NCI-H2227 treated with DMSO at 0.1 percent for 48 hours (cell line): ENCODE measurements at regions not wholly inside any gene's neighbourhood (a gene's known extent, or its start where the extent isn't known, plus 50 kb on each side); places are given as distances from the start of the nearest gene placed in this dataset.
"Not testable (repeated sequence)": the region's sequence is repeated elsewhere in the genome, so short reads cannot be mapped to it uniquely, and the experiment has no call there.

Source experiments
- DNase-seq: peaks from one replicate; lab custom pipeline; 2025; lab: John Stamatoyannopoulos, UW

GRCh38 chr10:46095943-46096342 is 49.9 kb upstream of the MSMB start:
- DNase-seq: not testable (repeated sequence)

GRCh38 chr10:46096446-46096845 is 50.4 kb upstream of the MSMB start:
- no peak for DNase-seq

GRCh38 chr10:46096909-46097575 is 51.0 kb upstream of the MSMB start:
- no peak for DNase-seq

GRCh38 chr10:46097576-46098317 is 51.7 kb upstream of the MSMB start:
- no peak for DNase-seq

- DNase-seq: no peak
Measured at GRCh38 chr10:46098386-46098785, 52.3 kb upstream of the MSMB start.

GRCh38 chr10:46098925-46099324 is 52.9 kb upstream of the MSMB start:
- not testable (repeated sequence) for DNase-seq

- DNase-seq: no peak
Measured at GRCh38 chr10:46104071-46104585, 58.1 kb upstream of the MSMB start.

- DNase-seq: not testable (repeated sequence)
Measured at GRCh38 chr10:46105416-46105815, 59.3 kb upstream of the MSMB start.

GRCh38 chr10:46105856-46106409 is 59.9 kb upstream of the MSMB start:
- DNase-seq: not testable (repeated sequence)

- DNase-seq: peak; percentile 17
Measured at GRCh38 chr10:46106410-46107255, 60.6 kb upstream of the MSMB start.

GRCh38 chr10:46108158-46108499 is 62.1 kb upstream of the MSMB start:
- DNase-seq: not testable (repeated sequence)

- DNase-seq: not testable (repeated sequence)
Measured at GRCh38 chr10:46154271-46154670, 108.2 kb upstream of the MSMB start.

- not testable (repeated sequence) for DNase-seq
Measured at GRCh38 chr10:46154683-46155082, 108.6 kb upstream of the MSMB start.

- DNase-seq: not testable (repeated sequence)
Measured at GRCh38 chr10:46156866-46157265, 110.8 kb upstream of the MSMB start.

GRCh38 chr10:46169736-46170135 is 117.1 kb upstream of the ANTXRL start:
- DNase-seq: no peak

- no peak for DNase-seq
Measured at GRCh38 chr10:46170789-46171188, 116.0 kb upstream of the ANTXRL start.

- DNase-seq: no peak
Measured at GRCh38 chr10:46171661-46172060, 115.1 kb upstream of the ANTXRL start.

- no peak for DNase-seq
Measured at GRCh38 chr10:46175296-46175695, 111.5 kb upstream of the ANTXRL start.

GRCh38 chr10:46175831-46176230 is 111.0 kb upstream of the ANTXRL start:
- no peak for DNase-seq

GRCh38 chr10:46187431-46187830 is 99.4 kb upstream of the ANTXRL start:
- DNase-seq: not testable (repeated sequence)

- DNase-seq: no peak
Measured at GRCh38 chr10:46197050-46197449, 89.7 kb upstream of the ANTXRL start.

GRCh38 chr10:46198516-46198915 is 88.3 kb upstream of the ANTXRL start:
- no peak for DNase-seq
